GM23338 (cell line): ENCODE measurements at regions not wholly inside any gene's neighbourhood (a gene's known extent, or its start where the extent isn't known, plus 50 kb on each side); places are given as distances from the start of the nearest gene placed in this dataset.

Experiments used
- ATAC-seq: fragments of 200-7000 bp; cut with Tn5 transposase; 3 replicates; pipeline ENCODE4 v1.9.1; 2020
- DNase-seq: peaks from one replicate; pipeline ENCODE4 v3.0.0-alpha.2; 2015; ENCODE audit warnings: low spot score
- H2AFZ ChIP-seq: fragments of 200-600 bp; sonication (generic); 2 replicates; pipeline ENCODE4 v1.8.0; 2016; ENCODE audit warnings: antibody characterized with exemption, mild to moderate bottlenecking, moderate library complexity
- H3F3A ChIP-seq: fragments of 200-600 bp; sonication (generic); replicated peaks from 2 replicates; pipeline ENCODE4 v1.8.0; 2017; ENCODE audit warnings: antibody characterized with exemption, mixed run types, low read depth
- H3K27ac ChIP-seq: fragments of 200-600 bp; sonication (generic); 2 replicates; pipeline ENCODE4 v1.6.1; 2016; ENCODE audit warnings: low read depth
- H3K27me3 ChIP-seq: fragments of 200-600 bp; sonication (generic); 2 replicates; pipeline ENCODE4 v1.8.0; 2016; ENCODE audit warnings: mild to moderate bottlenecking, mixed run types, moderate library complexity; ENCODE audit not compliant: insufficient read depth
- H3K36me3 ChIP-seq: fragments of 200-600 bp; sonication (generic); 2 replicates; pipeline ENCODE4 v1.8.0; 2016; ENCODE audit warnings: mild to moderate bottlenecking; ENCODE audit not compliant: insufficient read depth
- H3K4me1 ChIP-seq: fragments of 200-600 bp; sonication (generic); 2 replicates; pipeline ENCODE4 v1.8.0; 2016; ENCODE audit warnings: mild to moderate bottlenecking, moderate library complexity; ENCODE audit not compliant: insufficient read depth
- H3K4me2 ChIP-seq: fragments of 200-600 bp; sonication (generic); 2 replicates; pipeline ENCODE4 v1.7.1; 2017; ENCODE audit warnings: mixed run types
- H3K4me3 ChIP-seq: fragments of 200-600 bp; sonication (generic); 2 replicates; pipeline ENCODE4 v1.6.1; 2016; ENCODE audit warnings: mixed run types
- H3K79me2 ChIP-seq: fragments of 200-600 bp; sonication (generic); replicated peaks from 2 replicates; pipeline ENCODE4 v1.8.0; 2017; ENCODE audit warnings: mild to moderate bottlenecking; ENCODE audit not compliant: insufficient read depth
- H3K9me2 ChIP-seq: fragments of 200-600 bp; sonication (generic); 2 replicates; pipeline ENCODE4 v1.8.0; 2017; ENCODE audit not compliant: insufficient read depth
- H4K20me1 ChIP-seq: fragments of 200-600 bp; sonication (generic); replicated peaks from 2 replicates; pipeline ENCODE4 v1.8.0; 2017; ENCODE audit warnings: mild to moderate bottlenecking; ENCODE audit not compliant: insufficient read depth
- H3K27ac Mint-ChIP-seq: 2 replicates; pipeline ENCODE4 v1.8.0; 2020; ENCODE audit warnings: inconsistent platforms, mild to moderate bottlenecking, moderate library complexity, mixed read lengths
- H3K27me3 Mint-ChIP-seq: 3 replicates; pipeline ENCODE4 v1.8.0; 2022; ENCODE audit warnings: low read depth, mild to moderate bottlenecking, moderate library complexity, mixed read lengths, inconsistent platforms; ENCODE audit not compliant: insufficient read depth, poor library complexity
- H3K36me3 Mint-ChIP-seq: 3 replicates; pipeline ENCODE4 v1.8.0; 2021; ENCODE audit warnings: low read depth, mild to moderate bottlenecking, inconsistent platforms, moderate library complexity, mixed read lengths
- H3K4me1 Mint-ChIP-seq: 3 replicates; pipeline ENCODE4 v1.8.0; 2020; ENCODE audit warnings: mild to moderate bottlenecking, inconsistent platforms, mixed read lengths
- H3K4me3 Mint-ChIP-seq: 3 replicates; pipeline ENCODE4 v1.8.0; 2021; ENCODE audit warnings: moderate library complexity, mild to moderate bottlenecking, inconsistent platforms, mixed read lengths
- H3K9me3 Mint-ChIP-seq: 3 replicates; pipeline ENCODE4 v1.8.0; 2020; ENCODE audit warnings: moderate library complexity, mild to moderate bottlenecking, inconsistent platforms, mixed read lengths
- CREB1 ChIP-seq: fragments of 250-450 bp; sonication (Bioruptor Pico); IDR thresholded peaks from 2 replicates; pipeline ENCODE4 v1.5.0; 2020; ENCODE audit warnings: low read depth, mild to moderate bottlenecking, moderate library complexity
- EZH2 ChIP-seq: fragments of 200-600 bp; sonication (generic); IDR thresholded peaks from one replicate; pipeline ENCODE4 v1.8.0; 2017; ENCODE audit warnings: antibody characterized with exemption, mild to moderate bottlenecking, low read depth; ENCODE audit not compliant: unreplicated experiment
- EZH2phosphoT487 ChIP-seq: fragments of 200-600 bp; sonication (generic); IDR thresholded peaks from one replicate; pipeline ENCODE4 v1.8.1; 2018; ENCODE audit warnings: antibody characterized with exemption; ENCODE audit not compliant: unreplicated experiment
- JUNB ChIP-seq: IDR thresholded peaks from one replicate; pipeline ENCODE4 v1.6.1; 2016; ENCODE audit warnings: antibody characterized with exemption; ENCODE audit not compliant: unreplicated experiment
- NANOG ChIP-seq: IDR thresholded peaks from 2 replicates; pipeline ENCODE4 v1.6.1; 2016; ENCODE audit warnings: antibody characterized with exemption, borderline replicate concordance
- POLR2AphosphoS5 ChIP-seq: IDR thresholded peaks from 2 replicates; pipeline ENCODE4 v1.6.1; 2016; ENCODE audit warnings: antibody characterized with exemption, low read depth
- STAT1 ChIP-seq: IDR thresholded peaks from one replicate; pipeline ENCODE4 v1.6.1; 2016; ENCODE audit warnings: antibody characterized with exemption; ENCODE audit not compliant: unreplicated experiment
- ZNF114 ChIP-seq: fragments of 250-450 bp; sonication (Bioruptor Pico); IDR thresholded peaks from 2 replicates; pipeline ENCODE4 v1.5.0; 2020; ENCODE audit warnings: mild to moderate bottlenecking, moderate library complexity
- TF ChIP-seq, protein P1 (sequence below): IDR thresholded peaks from one replicate; pipeline ENCODE4 v1.6.1; 2018; ENCODE audit warnings: antibody characterized with exemption; ENCODE audit not compliant: unreplicated experiment
- TF ChIP-seq, protein P2 (sequence below), 2 experiments: fragments of 200-600 bp in 1 of 2; sonication (generic) in 1 of 2; conservative IDR thresholded peaks; 2 replicates each; pipeline versions ENCODE4 v1.5.1 to v1.6.1; 2016 to 2017; ENCODE audit warnings: antibody characterized with exemption in 2 of 2, low read depth in 2 of 2, mild to moderate bottlenecking in 2 of 2, moderate library complexity in 1 of 2
- TF ChIP-seq, protein P3 (sequence below): fragments of 250-450 bp; sonication (Bioruptor Pico); IDR thresholded peaks from 2 replicates; pipeline ENCODE4 v1.5.0; 2020; ENCODE audit warnings: mild to moderate bottlenecking, moderate library complexity

DNA sequence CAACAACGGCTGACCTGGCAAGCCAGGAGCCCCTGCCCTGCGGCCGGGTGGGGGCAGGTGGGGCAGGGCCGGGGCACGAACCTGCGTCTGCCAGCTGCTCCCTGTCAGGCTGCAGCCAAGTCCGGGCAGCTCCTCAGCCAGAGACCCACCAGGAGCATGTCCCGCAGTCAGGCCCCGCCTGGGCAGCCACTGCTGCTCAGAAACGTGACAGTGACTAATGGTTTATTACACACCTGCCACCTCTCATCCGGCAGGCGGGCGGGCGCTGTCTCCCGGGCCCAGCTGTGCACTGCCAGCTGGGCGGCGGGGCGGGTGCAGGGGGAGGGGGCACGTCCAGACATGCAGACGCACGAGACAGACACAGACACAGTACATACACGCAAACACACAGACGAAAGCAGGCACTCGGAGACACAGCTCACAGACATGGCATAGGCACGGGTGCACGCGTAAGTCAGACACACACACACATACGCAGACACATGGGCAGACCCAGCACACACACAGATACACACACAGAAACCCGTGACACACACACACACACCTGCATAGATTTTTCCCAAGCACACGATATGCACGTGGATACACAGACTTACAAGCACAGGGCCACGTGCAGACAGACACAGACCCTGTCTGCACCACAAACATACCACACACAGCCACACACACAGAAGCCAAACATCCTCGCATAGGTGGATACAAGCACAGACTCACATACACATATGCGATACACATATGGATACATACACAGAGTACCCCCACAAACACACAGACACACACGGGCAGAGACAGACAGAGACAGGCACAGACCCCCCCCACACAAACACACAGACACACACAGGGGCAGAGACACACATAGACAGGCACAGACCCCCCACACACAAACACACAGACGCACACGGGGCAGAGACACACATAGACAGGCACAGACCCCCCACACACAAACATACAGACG, 248.3 kb upstream of the CIBAR2 start:
- Histone ChIP-seq H3K4me3 (no peak overlapping the region), H3K27me3 (no peaks in the 10 kb centered on the region), H3K27ac (no peak overlapping the region), H3K36me3 (no peaks in the 10 kb centered on the region), H3K4me1 (no peaks in the 10 kb centered on the region), H3F3A (no peaks in the 10 kb centered on the region), H4K20me1 (no peaks in the 10 kb centered on the region; the same call in 1 of the 2 replicates), H3K9me2 (no peaks in the 10 kb centered on the region), H3K4me2 (no peak overlapping the region), H3K79me2 (no peaks in the 10 kb centered on the region), H2AFZ (no peak overlapping the region)
- ATAC-seq (no peak), DNase-seq (no peak)
- Mint-ChIP-seq H3K36me3 (peaks cover 13% of the 10 kb centered on the region), H3K9me3 (peaks cover 8% of the 10 kb centered on the region; the same call in 2 of the 3 replicates), H3K4me3 (no peak overlapping the region), H3K27me3 (peaks cover 14% of the 10 kb centered on the region), H3K4me1 (peaks cover 6% of the 10 kb centered on the region), H3K27ac (peak overlapping the region; percentile 6; the same call in 1 of the 2 replicates)
- TF ChIP-seq NANOG (no peak), EZH2phosphoT487 (no peak), JUNB (no peak), EZH2 (no peak), POLR2AphosphoS5 (no peak), ZNF114 (CRISPR knock-in tag) (no peak), CREB1 (CRISPR knock-in tag) (no peak), STAT1 (no peak)
- TF ChIP-seq, protein P1, sequence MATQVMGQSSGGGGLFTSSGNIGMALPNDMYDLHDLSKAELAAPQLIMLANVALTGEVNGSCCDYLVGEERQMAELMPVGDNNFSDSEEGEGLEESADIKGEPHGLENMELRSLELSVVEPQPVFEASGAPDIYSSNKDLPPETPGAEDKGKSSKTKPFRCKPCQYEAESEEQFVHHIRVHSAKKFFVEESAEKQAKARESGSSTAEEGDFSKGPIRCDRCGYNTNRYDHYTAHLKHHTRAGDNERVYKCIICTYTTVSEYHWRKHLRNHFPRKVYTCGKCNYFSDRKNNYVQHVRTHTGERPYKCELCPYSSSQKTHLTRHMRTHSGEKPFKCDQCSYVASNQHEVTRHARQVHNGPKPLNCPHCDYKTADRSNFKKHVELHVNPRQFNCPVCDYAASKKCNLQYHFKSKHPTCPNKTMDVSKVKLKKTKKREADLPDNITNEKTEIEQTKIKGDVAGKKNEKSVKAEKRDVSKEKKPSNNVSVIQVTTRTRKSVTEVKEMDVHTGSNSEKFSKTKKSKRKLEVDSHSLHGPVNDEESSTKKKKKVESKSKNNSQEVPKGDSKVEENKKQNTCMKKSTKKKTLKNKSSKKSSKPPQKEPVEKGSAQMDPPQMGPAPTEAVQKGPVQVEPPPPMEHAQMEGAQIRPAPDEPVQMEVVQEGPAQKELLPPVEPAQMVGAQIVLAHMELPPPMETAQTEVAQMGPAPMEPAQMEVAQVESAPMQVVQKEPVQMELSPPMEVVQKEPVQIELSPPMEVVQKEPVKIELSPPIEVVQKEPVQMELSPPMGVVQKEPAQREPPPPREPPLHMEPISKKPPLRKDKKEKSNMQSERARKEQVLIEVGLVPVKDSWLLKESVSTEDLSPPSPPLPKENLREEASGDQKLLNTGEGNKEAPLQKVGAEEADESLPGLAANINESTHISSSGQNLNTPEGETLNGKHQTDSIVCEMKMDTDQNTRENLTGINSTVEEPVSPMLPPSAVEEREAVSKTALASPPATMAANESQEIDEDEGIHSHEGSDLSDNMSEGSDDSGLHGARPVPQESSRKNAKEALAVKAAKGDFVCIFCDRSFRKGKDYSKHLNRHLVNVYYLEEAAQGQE = no peak
- TF ChIP-seq, protein P2, sequence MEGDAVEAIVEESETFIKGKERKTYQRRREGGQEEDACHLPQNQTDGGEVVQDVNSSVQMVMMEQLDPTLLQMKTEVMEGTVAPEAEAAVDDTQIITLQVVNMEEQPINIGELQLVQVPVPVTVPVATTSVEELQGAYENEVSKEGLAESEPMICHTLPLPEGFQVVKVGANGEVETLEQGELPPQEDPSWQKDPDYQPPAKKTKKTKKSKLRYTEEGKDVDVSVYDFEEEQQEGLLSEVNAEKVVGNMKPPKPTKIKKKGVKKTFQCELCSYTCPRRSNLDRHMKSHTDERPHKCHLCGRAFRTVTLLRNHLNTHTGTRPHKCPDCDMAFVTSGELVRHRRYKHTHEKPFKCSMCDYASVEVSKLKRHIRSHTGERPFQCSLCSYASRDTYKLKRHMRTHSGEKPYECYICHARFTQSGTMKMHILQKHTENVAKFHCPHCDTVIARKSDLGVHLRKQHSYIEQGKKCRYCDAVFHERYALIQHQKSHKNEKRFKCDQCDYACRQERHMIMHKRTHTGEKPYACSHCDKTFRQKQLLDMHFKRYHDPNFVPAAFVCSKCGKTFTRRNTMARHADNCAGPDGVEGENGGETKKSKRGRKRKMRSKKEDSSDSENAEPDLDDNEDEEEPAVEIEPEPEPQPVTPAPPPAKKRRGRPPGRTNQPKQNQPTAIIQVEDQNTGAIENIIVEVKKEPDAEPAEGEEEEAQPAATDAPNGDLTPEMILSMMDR (conservative IDR thresholded peaks at IDR 0.05; ENCODE audit: low read depth in 2 of 2) = no peak
- TF ChIP-seq, protein P3, sequence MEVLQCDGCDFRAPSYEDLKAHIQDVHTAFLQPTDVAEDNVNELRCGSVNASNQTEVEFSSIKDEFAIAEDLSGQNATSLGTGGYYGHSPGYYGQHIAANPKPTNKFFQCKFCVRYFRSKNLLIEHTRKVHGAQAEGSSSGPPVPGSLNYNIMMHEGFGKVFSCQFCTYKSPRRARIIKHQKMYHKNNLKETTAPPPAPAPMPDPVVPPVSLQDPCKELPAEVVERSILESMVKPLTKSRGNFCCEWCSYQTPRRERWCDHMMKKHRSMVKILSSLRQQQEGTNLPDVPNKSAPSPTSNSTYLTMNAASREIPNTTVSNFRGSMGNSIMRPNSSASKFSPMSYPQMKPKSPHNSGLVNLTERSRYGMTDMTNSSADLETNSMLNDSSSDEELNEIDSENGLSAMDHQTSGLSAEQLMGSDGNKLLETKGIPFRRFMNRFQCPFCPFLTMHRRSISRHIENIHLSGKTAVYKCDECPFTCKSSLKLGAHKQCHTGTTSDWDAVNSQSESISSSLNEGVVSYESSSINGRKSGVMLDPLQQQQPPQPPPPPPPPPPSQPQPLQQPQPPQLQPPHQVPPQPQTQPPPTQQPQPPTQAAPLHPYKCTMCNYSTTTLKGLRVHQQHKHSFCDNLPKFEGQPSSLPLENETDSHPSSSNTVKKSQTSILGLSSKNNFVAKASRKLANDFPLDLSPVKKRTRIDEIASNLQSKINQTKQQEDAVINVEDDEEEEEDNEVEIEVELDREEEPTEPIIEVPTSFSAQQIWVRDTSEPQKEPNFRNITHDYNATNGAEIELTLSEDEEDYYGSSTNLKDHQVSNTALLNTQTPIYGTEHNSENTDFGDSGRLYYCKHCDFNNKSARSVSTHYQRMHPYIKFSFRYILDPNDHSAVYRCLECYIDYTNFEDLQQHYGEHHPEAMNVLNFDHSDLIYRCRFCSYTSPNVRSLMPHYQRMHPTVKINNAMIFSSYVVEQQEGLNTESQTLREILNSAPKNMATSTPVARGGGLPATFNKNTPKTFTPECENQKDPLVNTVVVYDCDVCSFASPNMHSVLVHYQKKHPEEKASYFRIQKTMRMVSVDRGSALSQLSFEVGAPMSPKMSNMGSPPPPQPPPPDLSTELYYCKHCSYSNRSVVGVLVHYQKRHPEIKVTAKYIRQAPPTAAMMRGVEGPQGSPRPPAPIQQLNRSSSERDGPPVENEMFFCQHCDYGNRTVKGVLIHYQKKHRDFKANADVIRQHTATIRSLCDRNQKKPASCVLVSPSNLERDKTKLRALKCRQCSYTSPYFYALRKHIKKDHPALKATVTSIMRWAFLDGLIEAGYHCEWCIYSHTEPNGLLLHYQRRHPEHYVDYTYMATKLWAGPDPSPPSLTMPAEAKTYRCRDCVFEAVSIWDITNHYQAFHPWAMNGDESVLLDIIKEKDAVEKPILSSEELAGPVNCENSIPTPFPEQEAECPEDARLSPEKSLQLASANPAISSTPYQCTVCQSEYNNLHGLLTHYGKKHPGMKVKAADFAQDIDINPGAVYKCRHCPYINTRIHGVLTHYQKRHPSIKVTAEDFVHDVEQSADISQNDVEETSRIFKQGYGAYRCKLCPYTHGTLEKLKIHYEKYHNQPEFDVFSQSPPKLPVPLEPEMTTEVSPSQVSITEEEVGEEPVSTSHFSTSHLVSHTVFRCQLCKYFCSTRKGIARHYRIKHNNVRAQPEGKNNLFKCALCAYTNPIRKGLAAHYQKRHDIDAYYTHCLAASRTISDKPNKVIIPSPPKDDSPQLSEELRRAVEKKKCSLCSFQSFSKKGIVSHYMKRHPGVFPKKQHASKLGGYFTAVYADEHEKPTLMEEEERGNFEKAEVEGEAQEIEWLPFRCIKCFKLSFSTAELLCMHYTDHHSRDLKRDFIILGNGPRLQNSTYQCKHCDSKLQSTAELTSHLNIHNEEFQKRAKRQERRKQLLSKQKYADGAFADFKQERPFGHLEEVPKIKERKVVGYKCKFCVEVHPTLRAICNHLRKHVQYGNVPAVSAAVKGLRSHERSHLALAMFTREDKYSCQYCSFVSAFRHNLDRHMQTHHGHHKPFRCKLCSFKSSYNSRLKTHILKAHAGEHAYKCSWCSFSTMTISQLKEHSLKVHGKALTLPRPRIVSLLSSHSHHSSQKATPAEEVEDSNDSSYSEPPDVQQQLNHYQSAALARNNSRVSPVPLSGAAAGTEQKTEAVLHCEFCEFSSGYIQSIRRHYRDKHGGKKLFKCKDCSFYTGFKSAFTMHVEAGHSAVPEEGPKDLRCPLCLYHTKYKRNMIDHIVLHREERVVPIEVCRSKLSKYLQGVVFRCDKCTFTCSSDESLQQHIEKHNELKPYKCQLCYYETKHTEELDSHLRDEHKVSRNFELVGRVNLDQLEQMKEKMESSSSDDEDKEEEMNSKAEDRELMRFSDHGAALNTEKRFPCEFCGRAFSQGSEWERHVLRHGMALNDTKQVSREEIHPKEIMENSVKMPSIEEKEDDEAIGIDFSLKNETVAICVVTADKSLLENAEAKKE = no peak
